ENCODE measurements at regions not wholly inside any gene's neighbourhood (a gene's known extent, or its start where the extent isn't known, plus 50 kb on each side); places are given as distances from the start of the nearest gene placed in this dataset.

DNA sequence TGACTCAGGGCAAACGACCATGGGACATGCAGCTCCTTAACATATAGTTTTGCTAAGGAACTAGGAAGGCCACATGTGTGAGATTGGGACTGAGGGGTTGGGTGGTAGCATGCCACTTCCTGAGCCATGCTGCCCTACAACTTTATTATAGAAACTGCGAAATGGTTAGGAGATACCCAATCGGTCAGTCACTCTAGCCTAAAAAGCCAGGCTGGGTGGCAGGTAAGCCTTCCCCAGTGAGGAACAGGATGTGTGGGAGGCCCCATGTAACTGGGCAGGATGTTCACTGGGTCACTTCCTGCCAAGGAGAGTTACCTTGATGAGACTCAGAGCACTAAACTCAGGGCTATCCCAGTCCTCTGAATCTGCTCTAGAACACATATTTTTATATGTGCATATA, 123.5 kb downstream of the MAP3K7 start:
- no peaks in the 10 kb centered on the region for H3K9me2 ChIP-seq (ENCODE audit: low read depth, low read length)
- H3K36me3 ChIP-seq (ENCODE audit: insufficient read depth, low read length), result no peaks in the 10 kb centered on the region
- no peaks in the 10 kb centered on the region for H3K9me3 ChIP-seq (ENCODE audit: low read length)
- H3K4me3 ChIP-seq (ENCODE audit: low read depth, low read length, poor library complexity, severe bottlenecking), result no peak overlapping the region
- no peak overlapping the region for H3K9ac ChIP-seq (ENCODE audit: low read length)
- peak overlapping the region; percentile 18 for H3K27ac ChIP-seq (ENCODE audit: low read depth, low read length, poor library complexity, severe bottlenecking)
- peak overlapping the region; percentile 30; the same call in 1 of the 2 replicates for H2AFZ ChIP-seq (ENCODE audit: low read length)
- H3K4me2 ChIP-seq (ENCODE audit: low read length), result peak overlapping the region; percentile 6; the same call in 1 of the 2 replicates
- H4K20me1 ChIP-seq (ENCODE audit: insufficient read depth, low read length), result no peaks in the 10 kb centered on the region
- no peak for TF ChIP-seq EZH2 (IDR thresholded peaks at IDR 0.05; ENCODE audit: borderline replicate concordance, low read length)
- TF ChIP-seq, protein P1, sequence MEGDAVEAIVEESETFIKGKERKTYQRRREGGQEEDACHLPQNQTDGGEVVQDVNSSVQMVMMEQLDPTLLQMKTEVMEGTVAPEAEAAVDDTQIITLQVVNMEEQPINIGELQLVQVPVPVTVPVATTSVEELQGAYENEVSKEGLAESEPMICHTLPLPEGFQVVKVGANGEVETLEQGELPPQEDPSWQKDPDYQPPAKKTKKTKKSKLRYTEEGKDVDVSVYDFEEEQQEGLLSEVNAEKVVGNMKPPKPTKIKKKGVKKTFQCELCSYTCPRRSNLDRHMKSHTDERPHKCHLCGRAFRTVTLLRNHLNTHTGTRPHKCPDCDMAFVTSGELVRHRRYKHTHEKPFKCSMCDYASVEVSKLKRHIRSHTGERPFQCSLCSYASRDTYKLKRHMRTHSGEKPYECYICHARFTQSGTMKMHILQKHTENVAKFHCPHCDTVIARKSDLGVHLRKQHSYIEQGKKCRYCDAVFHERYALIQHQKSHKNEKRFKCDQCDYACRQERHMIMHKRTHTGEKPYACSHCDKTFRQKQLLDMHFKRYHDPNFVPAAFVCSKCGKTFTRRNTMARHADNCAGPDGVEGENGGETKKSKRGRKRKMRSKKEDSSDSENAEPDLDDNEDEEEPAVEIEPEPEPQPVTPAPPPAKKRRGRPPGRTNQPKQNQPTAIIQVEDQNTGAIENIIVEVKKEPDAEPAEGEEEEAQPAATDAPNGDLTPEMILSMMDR (IDR thresholded peaks at IDR 0.05; ENCODE audit: low read length), result no peak
- no peaks in the 10 kb centered on the region for H3K79me2 ChIP-seq (ENCODE audit: insufficient read depth, low read length)
- H3K27me3 ChIP-seq (ENCODE audit: insufficient read depth, low read length), result no peaks in the 10 kb centered on the region
- H3K4me1 ChIP-seq (ENCODE audit: insufficient read depth, low read length, severe bottlenecking), result peaks cover 60% of the 10 kb centered on the region
- no peaks in the 10 kb centered on the region for H3F3A ChIP-seq (ENCODE audit: insufficient read depth, low read length)

DNA sequence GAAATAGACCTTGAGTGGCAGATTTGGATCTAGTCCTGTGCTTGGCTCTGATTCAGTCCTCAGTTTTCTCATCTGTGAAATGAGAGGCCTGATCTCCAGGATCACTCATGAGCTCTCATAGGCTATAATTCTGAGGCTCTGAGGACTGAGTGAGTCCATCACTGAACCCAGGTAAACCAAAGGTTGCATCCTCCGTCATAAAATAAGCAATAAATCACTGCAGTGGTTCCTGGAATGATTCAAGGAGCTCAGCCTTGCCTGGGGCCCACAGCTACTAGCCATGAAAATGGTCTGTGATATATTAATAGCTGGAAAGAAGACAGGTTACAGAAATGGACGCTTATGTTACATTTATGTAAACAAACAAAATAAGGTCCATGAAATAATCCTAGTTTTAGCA, 124.8 kb downstream of the MAP3K7 start:
- Histone ChIP-seq H3K9ac (ENCODE audit: low read length) (no peak overlapping the region), H2AFZ (ENCODE audit: low read length) (no peak overlapping the region), H3K79me2 (ENCODE audit: insufficient read depth, low read length) (no peaks in the 10 kb centered on the region), H3K4me1 (ENCODE audit: insufficient read depth, low read length, severe bottlenecking) (peaks cover 70% of the 10 kb centered on the region), H3K9me3 (ENCODE audit: low read length) (no peaks in the 10 kb centered on the region), H3K4me2 (ENCODE audit: low read length) (no peak overlapping the region), H3K27ac (ENCODE audit: low read depth, low read length, poor library complexity, severe bottlenecking) (peak overlapping the region; percentile 5), H3K4me3 (ENCODE audit: low read depth, low read length, poor library complexity, severe bottlenecking) (no peak overlapping the region), H3K27me3 (ENCODE audit: insufficient read depth, low read length) (no peaks in the 10 kb centered on the region), H3F3A (ENCODE audit: insufficient read depth, low read length) (no peaks in the 10 kb centered on the region; the same call in 1 of the 2 replicates), H3K9me2 (ENCODE audit: low read depth, low read length) (no peaks in the 10 kb centered on the region), H4K20me1 (ENCODE audit: insufficient read depth, low read length) (no peaks in the 10 kb centered on the region), H3K36me3 (ENCODE audit: insufficient read depth, low read length) (no peaks in the 10 kb centered on the region)
- TF ChIP-seq, protein P1 (IDR thresholded peaks at IDR 0.05; ENCODE audit: low read length), result no peak
- no peak for TF ChIP-seq EZH2 (IDR thresholded peaks at IDR 0.05; ENCODE audit: borderline replicate concordance, low read length)

DNA sequence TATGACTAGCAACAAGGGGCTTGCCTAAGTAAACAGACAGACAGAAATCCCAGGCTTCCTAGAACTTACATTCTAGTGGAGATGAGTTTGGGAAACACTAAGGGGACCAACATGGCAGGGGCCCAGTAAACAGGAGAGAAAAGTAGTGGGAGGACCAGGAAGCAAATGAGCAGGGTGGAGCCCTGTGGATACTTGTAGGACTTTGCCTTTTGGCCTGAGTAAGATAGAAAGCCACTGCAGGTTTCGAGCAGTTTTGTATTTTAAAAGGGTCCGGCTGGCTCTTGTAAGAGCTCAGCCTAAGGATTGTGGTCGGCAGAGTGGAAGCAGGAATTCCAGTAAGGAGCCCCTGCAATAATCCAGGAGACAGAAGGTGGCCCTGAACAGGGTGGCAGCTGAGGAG, 125.5 kb downstream of the MAP3K7 start:
- Histone ChIP-seq H3K27ac (ENCODE audit: low read depth, low read length, poor library complexity, severe bottlenecking) (peak overlapping the region; percentile 5), H3K4me3 (ENCODE audit: low read depth, low read length, poor library complexity, severe bottlenecking) (no peak overlapping the region), H3K79me2 (ENCODE audit: insufficient read depth, low read length) (no peaks in the 10 kb centered on the region), H3K9ac (ENCODE audit: low read length) (no peak overlapping the region), H3K4me2 (ENCODE audit: low read length) (no peak overlapping the region), H3K9me3 (ENCODE audit: low read length) (no peaks in the 10 kb centered on the region), H2AFZ (ENCODE audit: low read length) (no peak overlapping the region), H4K20me1 (ENCODE audit: insufficient read depth, low read length) (no peaks in the 10 kb centered on the region), H3K4me1 (ENCODE audit: insufficient read depth, low read length, severe bottlenecking) (peaks cover 63% of the 10 kb centered on the region), H3K36me3 (ENCODE audit: insufficient read depth, low read length) (no peaks in the 10 kb centered on the region), H3K27me3 (ENCODE audit: insufficient read depth, low read length) (no peaks in the 10 kb centered on the region), H3K9me2 (ENCODE audit: low read depth, low read length) (no peaks in the 10 kb centered on the region), H3F3A (ENCODE audit: insufficient read depth, low read length) (no peaks in the 10 kb centered on the region; the same call in 1 of the 2 replicates)
- no peak for TF ChIP-seq EZH2 (IDR thresholded peaks at IDR 0.05; ENCODE audit: borderline replicate concordance, low read length)
- TF ChIP-seq, protein P1 (IDR thresholded peaks at IDR 0.05; ENCODE audit: low read length), result no peak
